ENCODE measurements at regions not wholly inside any gene's neighbourhood (a gene's known extent, or its start where the extent isn't known, plus 50 kb on each side); places are given as distances from the start of the nearest gene placed in this dataset.

DNA sequence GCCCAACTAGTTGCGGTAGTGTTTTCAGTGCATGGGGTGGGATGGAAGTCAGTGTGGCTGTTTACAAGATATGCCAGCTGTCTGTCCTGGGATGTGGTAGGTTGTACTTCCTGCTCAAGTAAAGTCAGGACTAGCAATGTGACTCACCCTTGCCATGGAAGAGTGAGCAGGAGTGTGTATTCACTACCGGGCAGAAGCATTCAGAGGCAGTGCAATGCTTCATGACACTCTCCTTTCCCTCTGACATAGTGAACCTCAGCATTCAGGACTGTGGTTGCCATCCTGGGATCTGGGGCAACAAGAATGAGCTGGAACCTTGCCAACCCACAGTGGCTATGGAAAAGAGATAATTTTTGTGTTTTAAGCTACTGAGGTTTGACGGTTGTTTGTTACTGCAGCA is 68.9 kb downstream of the BOD1 start:
- Histone ChIP-seq H3K36me3 (ENCODE audit: low read length) (no peaks in the 10 kb centered on the region), H2AFZ (ENCODE audit: low read depth, low read length, severe bottlenecking) (no peak overlapping the region), H3K9me2 (replicated peaks; ENCODE audit: insufficient read depth, low read length) (no peaks in the 10 kb centered on the region), H3K4me2 (ENCODE audit: low read depth, low read length, poor library complexity, severe bottlenecking) (no peak overlapping the region), H3K4me3 (ENCODE audit: insufficient read depth, low read length, poor library complexity, severe bottlenecking) (no peak overlapping the region), H3K9me3 (ENCODE audit: insufficient read depth, low read length) (no peaks in the 10 kb centered on the region), H3K79me2 (ENCODE audit: insufficient read depth, low read length) (no peaks in the 10 kb centered on the region), H4K20me1 (ENCODE audit: low read depth, low read length) (no peaks in the 10 kb centered on the region), H3K27ac (ENCODE audit: low read depth, low read length) (no peak overlapping the region), H3K27me3 (ENCODE audit: low read length) (no peaks in the 10 kb centered on the region), H3F3A (ENCODE audit: insufficient read depth) (no peaks in the 10 kb centered on the region), H3K9ac (ENCODE audit: low read length) (no peak overlapping the region)
- TF ChIP-seq, protein P1, sequence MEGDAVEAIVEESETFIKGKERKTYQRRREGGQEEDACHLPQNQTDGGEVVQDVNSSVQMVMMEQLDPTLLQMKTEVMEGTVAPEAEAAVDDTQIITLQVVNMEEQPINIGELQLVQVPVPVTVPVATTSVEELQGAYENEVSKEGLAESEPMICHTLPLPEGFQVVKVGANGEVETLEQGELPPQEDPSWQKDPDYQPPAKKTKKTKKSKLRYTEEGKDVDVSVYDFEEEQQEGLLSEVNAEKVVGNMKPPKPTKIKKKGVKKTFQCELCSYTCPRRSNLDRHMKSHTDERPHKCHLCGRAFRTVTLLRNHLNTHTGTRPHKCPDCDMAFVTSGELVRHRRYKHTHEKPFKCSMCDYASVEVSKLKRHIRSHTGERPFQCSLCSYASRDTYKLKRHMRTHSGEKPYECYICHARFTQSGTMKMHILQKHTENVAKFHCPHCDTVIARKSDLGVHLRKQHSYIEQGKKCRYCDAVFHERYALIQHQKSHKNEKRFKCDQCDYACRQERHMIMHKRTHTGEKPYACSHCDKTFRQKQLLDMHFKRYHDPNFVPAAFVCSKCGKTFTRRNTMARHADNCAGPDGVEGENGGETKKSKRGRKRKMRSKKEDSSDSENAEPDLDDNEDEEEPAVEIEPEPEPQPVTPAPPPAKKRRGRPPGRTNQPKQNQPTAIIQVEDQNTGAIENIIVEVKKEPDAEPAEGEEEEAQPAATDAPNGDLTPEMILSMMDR (IDR thresholded peaks at IDR 0.05; ENCODE audit: insufficient read depth, low read length, poor library complexity, severe bottlenecking), result no peak
- TF ChIP-seq EZH2phosphoT487 (conservative IDR thresholded peaks at IDR 0.05; ENCODE audit: low read length), result no peak

DNA sequence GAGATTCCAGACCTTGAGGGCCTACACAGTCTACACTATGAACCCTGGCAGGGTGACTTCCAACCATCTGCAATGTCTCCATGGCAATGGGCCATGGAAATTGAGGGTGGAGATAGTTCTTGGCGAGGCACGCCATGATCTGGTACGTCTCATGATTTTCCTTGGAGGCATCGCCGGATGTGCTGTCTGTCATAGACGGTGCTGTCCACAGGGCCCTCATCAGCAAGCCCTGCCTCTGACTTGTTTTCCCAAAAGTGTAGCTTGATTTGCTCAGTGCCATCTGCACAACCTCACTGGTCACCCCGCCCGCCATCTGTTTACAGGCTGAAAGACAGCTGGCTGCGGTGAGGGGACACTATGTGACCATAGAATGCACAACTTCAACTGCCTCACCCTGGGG is 73.5 kb downstream of the BOD1 start:
- Histone ChIP-seq H3K36me3 (ENCODE audit: low read length) (no peaks in the 10 kb centered on the region), H2AFZ (ENCODE audit: low read depth, low read length, severe bottlenecking) (no peak overlapping the region), H3K4me3 (ENCODE audit: insufficient read depth, low read length, poor library complexity, severe bottlenecking) (no peak overlapping the region), H4K20me1 (ENCODE audit: low read depth, low read length) (no peaks in the 10 kb centered on the region), H3K9me2 (replicated peaks; ENCODE audit: insufficient read depth, low read length) (no peaks in the 10 kb centered on the region), H3K79me2 (ENCODE audit: insufficient read depth, low read length) (no peaks in the 10 kb centered on the region), H3K9ac (ENCODE audit: low read length) (no peak overlapping the region), H3K27ac (ENCODE audit: low read depth, low read length) (no peak overlapping the region), H3K27me3 (ENCODE audit: low read length) (no peaks in the 10 kb centered on the region), H3F3A (ENCODE audit: insufficient read depth) (no peaks in the 10 kb centered on the region), H3K9me3 (ENCODE audit: insufficient read depth, low read length) (no peaks in the 10 kb centered on the region), H3K4me2 (ENCODE audit: low read depth, low read length, poor library complexity, severe bottlenecking) (no peak overlapping the region)
- TF ChIP-seq, protein P1 (IDR thresholded peaks at IDR 0.05; ENCODE audit: insufficient read depth, low read length, poor library complexity, severe bottlenecking), result no peak
- no peak for TF ChIP-seq EZH2phosphoT487 (conservative IDR thresholded peaks at IDR 0.05; ENCODE audit: low read length)

- Histone ChIP-seq H3F3A (ENCODE audit: insufficient read depth) (no peaks in the 10 kb centered on the region), H3K4me3 (ENCODE audit: insufficient read depth, low read length, poor library complexity, severe bottlenecking) (no peak overlapping the region), H2AFZ (ENCODE audit: low read depth, low read length, severe bottlenecking) (no peak overlapping the region), H3K36me3 (ENCODE audit: low read length) (no peaks in the 10 kb centered on the region), H3K27ac (ENCODE audit: low read depth, low read length) (no peak overlapping the region), H3K9me3 (ENCODE audit: insufficient read depth, low read length) (no peaks in the 10 kb centered on the region), H3K27me3 (ENCODE audit: low read length) (no peaks in the 10 kb centered on the region), H3K9ac (ENCODE audit: low read length) (no peak overlapping the region), H3K4me2 (ENCODE audit: low read depth, low read length, poor library complexity, severe bottlenecking) (no peak overlapping the region), H3K9me2 (replicated peaks; ENCODE audit: insufficient read depth, low read length) (no peaks in the 10 kb centered on the region), H3K79me2 (ENCODE audit: insufficient read depth, low read length) (no peaks in the 10 kb centered on the region), H4K20me1 (ENCODE audit: low read depth, low read length) (no peaks in the 10 kb centered on the region)
- TF ChIP-seq, protein P1 (IDR thresholded peaks at IDR 0.05; ENCODE audit: insufficient read depth, low read length, poor library complexity, severe bottlenecking), result no peak
- no peak for TF ChIP-seq EZH2phosphoT487 (conservative IDR thresholded peaks at IDR 0.05; ENCODE audit: low read length)
Measured at GRCh38 chr5:173542159-173542558, 74.3 kb downstream of the BOD1 start.

Data from SU-DHL-6 (cell line).